Gastroesophageal sphincter (tissue), 4 donors: ENCODE measurements at regions not wholly inside any gene's neighbourhood (a gene's known extent, or its start where the extent isn't known, plus 50 kb on each side); places are given as distances from the start of the nearest gene placed in this dataset.

Experiments
- ATAC-seq: fragments of 150-250 bp; one replicate; pipeline ENCODE4 v1.9.1; 2016; ENCODE audit warnings: mild to moderate bottlenecking, moderate library complexity
- H3K27ac ChIP-seq, 4 donors: fragments of 200-600 bp; sonication (generic) in 3 of 4; 1 replicate in 3 of 4; 2 replicates in 1 of 4; pipeline ENCODE4 v1.5.1; 2016 to 2019
- H3K27me3 ChIP-seq: fragments of 200-600 bp; sonication (generic); one replicate; pipeline ENCODE4 v1.5.1; 2019
- H3K36me3 ChIP-seq, 2 donors: fragments of 200-600 bp; sonication (generic); one replicate each; pipeline ENCODE4 v1.5.1; 2019; ENCODE audit warnings: control low read depth in 1 of 2
- H3K4me1 ChIP-seq, 3 donors: fragments of 200-600 bp; sonication (generic); 1 replicate in 2 of 3; 2 replicates in 1 of 3; pipeline ENCODE4 v1.5.1; 2016 to 2019; ENCODE audit warnings: control low read depth in 2 of 3
- H3K4me3 ChIP-seq, 2 donors: fragments of 200-600 bp; sonication (generic); one replicate each; pipeline ENCODE4 v1.5.1; 2019; ENCODE audit warnings: mild to moderate bottlenecking in 1 of 2, moderate library complexity in 1 of 2
- H3K9me3 ChIP-seq, 3 donors: fragments of 200-600 bp; sonication (generic); one replicate each; pipeline ENCODE4 v1.5.1; 2017 to 2019; ENCODE audit warnings: control low read depth in 2 of 3
- EP300 ChIP-seq: sonication (generic); formaldehyde crosslinking; IDR thresholded peaks from one replicate; pipeline ENCODE4 v1.6.1; 2017; ENCODE audit warnings: antibody characterized with exemption, mild to moderate bottlenecking
- POLR2A ChIP-seq, 2 donors: fragments of 450-650 bp; IDR thresholded peaks; one replicate each; pipeline ENCODE4 v1.6.1; 2017; ENCODE audit warnings: antibody characterized with exemption in 2 of 2, mild to moderate bottlenecking in 2 of 2, moderate library complexity in 1 of 2
- POLR2AphosphoS5 ChIP-seq: sonication (generic); formaldehyde crosslinking; IDR thresholded peaks from one replicate; pipeline ENCODE4 v1.6.1; 2017; ENCODE audit warnings: antibody characterized with exemption
- WGBS, 2 donors: methylation state at CpG; one replicate each; pipeline ENCODE4 v1.1.5; 2018; ENCODE audit warnings: low coverage in 1 of 2; 5-methylcytosine and 5-hydroxymethylcytosine counted together
- TF ChIP-seq, protein P1 (sequence below), 4 experiments: fragments of 200-600 bp in 2 of 4; fragments of 450-650 bp in 2 of 4; sonication (generic) in 1 of 4; IDR thresholded peaks; one replicate each; pipeline ENCODE4 v1.5.1; 2017 to 2019; ENCODE audit warnings: antibody characterized with exemption in 4 of 4, mild to moderate bottlenecking in 2 of 4, moderate library complexity in 2 of 4

DNA sequence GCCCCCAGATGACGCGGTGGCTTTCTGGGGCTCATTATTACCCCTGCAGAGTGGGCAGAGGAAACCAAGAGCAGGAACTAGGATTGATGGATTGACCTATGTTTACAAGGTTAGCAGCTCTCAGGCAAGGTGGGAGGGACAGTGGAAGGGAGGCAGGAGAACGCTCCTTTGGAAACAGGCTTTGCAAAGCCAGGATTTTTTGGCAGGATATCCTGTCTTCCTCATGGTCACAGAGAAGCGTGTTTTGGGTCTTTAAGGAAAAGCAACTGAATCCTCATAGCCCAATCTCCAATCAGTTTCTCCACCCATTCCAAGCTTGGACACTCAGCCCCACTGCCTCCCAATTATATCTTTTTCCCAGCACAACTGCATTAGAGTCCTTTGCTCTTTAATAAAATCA lies 105.6 kb upstream of the SOD1 start:
- Histone ChIP-seq H3K36me3 (no peaks in the 10 kb centered on the region), H3K9me3 (no peaks in the 10 kb centered on the region), H3K27me3 (peaks cover 77% of the 10 kb centered on the region), H3K27ac (no peak overlapping the region), H3K4me1 (peaks cover 0 to 16% (median 11%) of the 10 kb centered on the region in 3 donors), H3K4me3 (no peak overlapping the region)
- no peak for ATAC-seq
- TF ChIP-seq EP300 = no peak
- no peak for TF ChIP-seq POLR2AphosphoS5
- TF ChIP-seq, protein P1, sequence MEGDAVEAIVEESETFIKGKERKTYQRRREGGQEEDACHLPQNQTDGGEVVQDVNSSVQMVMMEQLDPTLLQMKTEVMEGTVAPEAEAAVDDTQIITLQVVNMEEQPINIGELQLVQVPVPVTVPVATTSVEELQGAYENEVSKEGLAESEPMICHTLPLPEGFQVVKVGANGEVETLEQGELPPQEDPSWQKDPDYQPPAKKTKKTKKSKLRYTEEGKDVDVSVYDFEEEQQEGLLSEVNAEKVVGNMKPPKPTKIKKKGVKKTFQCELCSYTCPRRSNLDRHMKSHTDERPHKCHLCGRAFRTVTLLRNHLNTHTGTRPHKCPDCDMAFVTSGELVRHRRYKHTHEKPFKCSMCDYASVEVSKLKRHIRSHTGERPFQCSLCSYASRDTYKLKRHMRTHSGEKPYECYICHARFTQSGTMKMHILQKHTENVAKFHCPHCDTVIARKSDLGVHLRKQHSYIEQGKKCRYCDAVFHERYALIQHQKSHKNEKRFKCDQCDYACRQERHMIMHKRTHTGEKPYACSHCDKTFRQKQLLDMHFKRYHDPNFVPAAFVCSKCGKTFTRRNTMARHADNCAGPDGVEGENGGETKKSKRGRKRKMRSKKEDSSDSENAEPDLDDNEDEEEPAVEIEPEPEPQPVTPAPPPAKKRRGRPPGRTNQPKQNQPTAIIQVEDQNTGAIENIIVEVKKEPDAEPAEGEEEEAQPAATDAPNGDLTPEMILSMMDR (IDR thresholded peaks at IDR 0.05) = no peak
- WGBS, 2 donors = 43 to 76% methylated on average over 1 to 4 of the region's 4 CpGs

DNA sequence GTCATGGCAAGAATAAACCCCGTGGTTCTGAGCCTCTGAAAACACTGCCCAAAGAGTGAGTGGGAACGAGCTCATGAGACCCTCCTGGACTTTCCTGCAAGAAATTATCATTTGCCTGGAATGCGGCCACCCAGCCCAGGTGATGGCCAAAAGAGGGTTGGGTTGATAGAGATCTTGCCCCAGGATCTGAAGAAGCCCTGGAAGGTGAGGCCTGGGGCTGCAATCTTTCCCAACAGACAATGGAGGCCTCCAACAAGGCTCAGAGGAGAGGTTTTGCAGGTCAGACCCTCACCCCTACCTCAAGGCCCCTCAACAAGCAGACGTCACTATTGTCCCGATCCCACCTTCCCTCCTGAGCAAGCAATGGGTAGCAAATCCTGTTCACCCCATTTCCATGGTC lies 106.0 kb upstream of the SOD1 start:
- peaks cover 72% of the 10 kb centered on the region for H3K27me3 ChIP-seq
- no peak overlapping the region for H3K4me3 ChIP-seq
- no peak for ATAC-seq
- H3K27ac ChIP-seq = no peak overlapping the region
- 76 to 79% methylated on average over 3 to 4 of the region's 5 CpGs for WGBS, 2 donors
- TF ChIP-seq POLR2A (IDR thresholded peaks at IDR 0.05) (no peak), POLR2AphosphoS5 (no peak), EP300 (no peak)
- TF ChIP-seq, protein P1 (IDR thresholded peaks at IDR 0.05) = no peak
- peaks cover 0 to 11% (median 9%) of the 10 kb centered on the region in 3 donors for H3K4me1 ChIP-seq
- no peaks in the 10 kb centered on the region for H3K9me3 ChIP-seq
- H3K36me3 ChIP-seq = no peaks in the 10 kb centered on the region

DNA sequence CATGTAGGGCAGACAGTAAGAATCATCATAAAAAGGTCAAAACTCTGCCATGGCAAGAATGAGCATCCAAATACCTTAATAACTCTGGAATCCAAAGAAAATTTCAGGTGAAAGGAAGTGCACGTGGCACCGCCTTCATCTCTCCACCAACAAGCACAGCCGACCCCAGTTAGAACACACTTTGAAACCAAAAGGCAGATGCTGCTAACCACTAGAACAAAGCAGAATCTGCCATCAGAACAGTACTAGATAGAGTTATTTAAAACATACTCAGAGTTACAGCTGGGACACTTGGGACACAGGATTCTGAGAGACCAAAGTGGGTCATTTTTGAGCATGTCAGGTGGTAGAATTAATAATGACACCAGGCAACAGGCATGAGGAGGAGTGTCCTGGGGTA lies 106.7 kb upstream of the SOD1 start:
- H3K9me3 ChIP-seq = no peaks in the 10 kb centered on the region
- peaks cover 66% of the 10 kb centered on the region for H3K27me3 ChIP-seq
- TF ChIP-seq, protein P1 (IDR thresholded peaks at IDR 0.05) = no peak
- TF ChIP-seq EP300 (no peak), POLR2A (IDR thresholded peaks at IDR 0.05) (no peak), POLR2AphosphoS5 (no peak)
- no peak overlapping the region for H3K27ac ChIP-seq
- no peak overlapping the region for H3K4me3 ChIP-seq
- H3K4me1 ChIP-seq = peaks cover 0 to 5% (median 4%) of the 10 kb centered on the region in 3 donors
- 93 to 94% methylated on average over 3 of the region's 3 CpGs for WGBS, 2 donors
- no peak for ATAC-seq
- H3K36me3 ChIP-seq = no peaks in the 10 kb centered on the region

DNA sequence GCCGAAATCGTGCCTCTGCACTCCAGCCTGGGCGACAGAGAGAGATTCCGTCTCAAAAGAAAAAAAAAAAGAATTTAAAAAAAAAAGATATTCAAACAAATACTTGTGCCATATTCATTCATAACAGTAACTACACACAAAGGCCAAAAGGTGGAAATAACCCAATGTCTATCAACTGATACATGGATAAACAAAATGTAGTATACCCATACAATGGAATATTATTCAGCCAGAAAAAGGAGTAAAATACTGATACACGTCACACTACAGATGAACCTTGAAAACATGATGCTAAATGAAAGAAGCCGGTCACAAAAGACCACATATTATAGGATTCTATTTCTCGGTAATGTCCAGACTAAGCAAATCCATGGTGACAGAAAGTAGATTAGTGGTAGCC lies 109.4 kb upstream of the SOD1 start:
- Histone ChIP-seq H3K4me3 (no peak overlapping the region), H3K36me3 (no peaks in the 10 kb centered on the region), H3K9me3 (no peaks in the 10 kb centered on the region), H3K27me3 (peaks cover 39% of the 10 kb centered on the region), H3K27ac (no peak overlapping the region), H3K4me1 (no peaks in the 10 kb centered on the region)
- WGBS, 2 donors = 93 to 97% methylated on average over 3 to 7 of the region's 7 CpGs
- ATAC-seq = no peak
- no peak for TF ChIP-seq POLR2AphosphoS5
- no peak for TF ChIP-seq POLR2A (IDR thresholded peaks at IDR 0.05)
- TF ChIP-seq EP300 = no peak
- TF ChIP-seq, protein P1 (IDR thresholded peaks at IDR 0.05) = no peak

DNA sequence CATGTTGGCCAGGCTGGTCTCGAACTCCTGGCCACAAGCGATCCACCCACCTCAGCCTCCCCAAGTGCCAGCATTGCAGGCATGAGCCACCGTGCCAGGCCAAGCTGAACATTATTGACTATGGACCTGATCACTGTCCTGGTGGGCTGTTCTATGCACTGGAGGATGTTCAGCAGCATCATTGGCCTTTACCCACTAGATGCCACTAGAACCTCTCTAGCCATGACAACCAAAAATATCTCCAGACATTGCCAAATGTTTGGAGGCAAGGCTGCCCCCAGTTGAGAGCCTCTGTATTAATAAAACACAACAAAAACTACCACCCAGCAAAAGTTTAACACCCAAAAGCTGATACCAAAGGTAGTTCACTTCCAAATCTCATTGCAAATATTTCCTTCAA lies 110.8 kb upstream of the SOD1 start:
- peaks cover 26% of the 10 kb centered on the region for H3K27me3 ChIP-seq
- no peaks in the 10 kb centered on the region for H3K9me3 ChIP-seq
- no peaks in the 10 kb centered on the region for H3K36me3 ChIP-seq
- TF ChIP-seq POLR2AphosphoS5 = no peak
- TF ChIP-seq EP300 = no peak
- no peak for TF ChIP-seq POLR2A (IDR thresholded peaks at IDR 0.05)
- TF ChIP-seq, protein P1 (IDR thresholded peaks at IDR 0.05) = no peak
- H3K4me3 ChIP-seq = no peak overlapping the region
- H3K4me1 ChIP-seq = no peaks in the 10 kb centered on the region
- ATAC-seq = no peak
- 96 to 100% methylated on average over 3 of the region's 3 CpGs for WGBS, 2 donors
- no peak overlapping the region for H3K27ac ChIP-seq
